ENCODE measurements at regions not wholly inside any gene's neighbourhood (a gene's known extent, or its start where the extent isn't known, plus 50 kb on each side); places are given as distances from the start of the nearest gene placed in this dataset.

DNA sequence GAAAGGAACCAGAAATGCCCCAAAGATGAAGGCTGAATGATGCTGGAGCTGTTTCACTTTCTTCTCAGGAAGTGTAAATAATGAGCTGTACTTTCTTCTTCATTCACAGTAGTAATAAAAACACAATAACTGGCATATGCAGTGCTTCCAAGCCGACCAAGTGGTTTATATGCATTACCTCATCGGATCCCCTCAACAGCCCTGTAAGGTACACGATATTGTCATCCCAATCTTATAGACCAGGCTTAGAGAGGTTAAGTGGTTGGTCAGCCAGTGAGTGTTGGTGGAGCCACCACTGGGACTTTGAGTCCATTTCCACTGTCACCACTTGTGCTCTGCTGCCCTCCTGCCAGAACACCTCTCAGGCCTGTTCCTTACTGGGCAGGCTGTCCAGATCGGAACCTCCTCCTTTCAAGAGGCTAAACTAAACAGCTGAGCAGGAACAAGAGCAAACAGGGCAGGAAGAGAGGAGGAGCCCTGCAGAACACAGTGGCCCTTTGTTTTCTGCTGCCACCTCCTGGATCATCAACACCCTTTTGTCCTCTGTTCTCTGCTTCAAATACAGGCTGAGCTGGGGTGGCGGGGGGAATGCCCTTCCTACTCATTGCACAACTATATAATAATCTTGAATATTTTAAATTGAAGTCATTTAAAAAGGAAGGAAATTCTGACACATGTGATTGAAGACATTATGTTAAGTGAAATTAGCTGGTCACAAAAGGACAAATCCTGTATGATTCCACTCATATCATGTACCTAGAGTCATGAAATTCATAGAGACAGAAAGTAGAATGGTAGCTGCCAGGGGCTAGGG lies 112.5 kb upstream of the ATP6AP2 start:
- Histone ChIP-seq H3K36me3 (ENCODE audit: control insufficient read depth, low read depth, low read length) (no peaks in the 10 kb centered on the region), H3K27ac (ENCODE audit: low read length) (no peak overlapping the region), H3K4me3 (ENCODE audit: low read length) (no peak overlapping the region), H3K9me3 (ENCODE audit: control insufficient read depth, low read depth, low read length) (no peaks in the 10 kb centered on the region), H3K27me3 (ENCODE audit: control insufficient read depth, insufficient read depth, low read length) (no peaks in the 10 kb centered on the region), H3K4me1 (ENCODE audit: control insufficient read depth, low read depth, low read length) (peaks cover 17% of the 10 kb centered on the region), H3K9ac (ENCODE audit: low read length) (no peak overlapping the region)

DNA sequence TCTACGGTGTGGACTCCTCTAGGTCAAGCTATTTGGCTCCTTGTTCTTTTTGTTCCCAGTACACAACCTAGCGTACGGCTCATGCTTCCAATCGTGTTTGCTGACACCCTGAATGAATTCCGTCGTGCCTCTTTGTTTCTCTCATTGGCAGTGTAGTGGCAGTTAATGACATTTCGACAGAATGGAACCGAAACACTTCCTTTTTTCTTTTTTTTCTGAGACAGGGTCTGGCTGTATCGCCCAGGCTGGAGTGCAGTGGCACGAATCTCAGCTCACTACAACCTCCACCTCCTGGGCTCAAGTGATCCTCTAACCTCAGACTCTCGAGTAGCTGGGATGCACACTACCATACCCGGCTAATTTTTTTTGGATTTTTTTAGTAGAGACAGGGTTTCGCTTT lies 113.3 kb upstream of the ATP6AP2 start:
- Histone ChIP-seq H3K9me3 (ENCODE audit: control insufficient read depth, low read depth, low read length) (no peaks in the 10 kb centered on the region), H3K36me3 (ENCODE audit: control insufficient read depth, low read depth, low read length) (no peaks in the 10 kb centered on the region), H3K4me3 (ENCODE audit: low read length) (no peak overlapping the region), H3K27ac (ENCODE audit: low read length) (no peak overlapping the region), H3K9ac (ENCODE audit: low read length) (no peak overlapping the region), H3K27me3 (ENCODE audit: control insufficient read depth, insufficient read depth, low read length) (no peaks in the 10 kb centered on the region), H3K4me1 (ENCODE audit: control insufficient read depth, low read depth, low read length) (peaks cover 18% of the 10 kb centered on the region)

DNA sequence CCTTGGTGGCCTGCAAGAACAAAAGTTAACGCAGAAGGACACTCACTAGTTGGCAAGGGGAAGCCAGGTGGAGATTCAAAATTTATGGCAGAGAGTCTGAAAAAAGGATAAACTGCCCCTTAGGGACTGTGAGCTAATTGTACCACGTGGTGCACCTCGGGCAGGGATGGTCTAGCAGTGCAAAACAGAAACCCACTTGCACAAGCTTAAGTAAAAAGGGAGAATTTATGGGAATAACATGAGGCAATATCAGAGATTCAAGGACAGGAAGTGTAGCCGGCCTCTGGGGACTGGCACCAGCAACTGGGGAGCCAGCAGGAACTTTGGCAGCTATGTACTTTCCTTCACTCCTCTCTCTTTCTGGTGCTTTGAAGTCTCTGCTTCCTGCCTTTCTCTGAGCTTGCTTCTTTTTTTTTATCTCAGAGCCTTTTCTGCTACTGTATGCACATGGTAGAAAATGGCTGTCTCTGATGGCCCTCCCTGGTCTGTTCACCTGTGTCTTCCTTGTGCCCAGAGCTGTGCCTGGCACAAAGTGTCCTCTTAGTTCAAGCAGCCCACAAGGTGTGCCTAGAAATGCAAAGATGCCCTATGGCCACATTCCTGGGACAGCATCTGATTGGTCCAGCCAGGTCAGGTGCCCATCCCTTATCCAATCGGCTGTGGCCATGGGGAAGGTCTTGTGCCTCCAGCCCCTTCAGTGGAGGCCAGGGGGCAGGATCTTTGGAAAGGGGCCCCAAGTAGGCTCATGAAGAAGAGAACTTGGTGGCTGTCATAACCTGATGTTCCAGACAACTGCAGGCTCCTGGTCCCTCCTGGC lies 114.8 kb upstream of the ATP6AP2 start:
- H3K4me3 ChIP-seq (ENCODE audit: low read length) = no peak overlapping the region
- no peaks in the 10 kb centered on the region for H3K27me3 ChIP-seq (ENCODE audit: control insufficient read depth, insufficient read depth, low read length)
- no peaks in the 10 kb centered on the region for H3K9me3 ChIP-seq (ENCODE audit: control insufficient read depth, low read depth, low read length)

DNA sequence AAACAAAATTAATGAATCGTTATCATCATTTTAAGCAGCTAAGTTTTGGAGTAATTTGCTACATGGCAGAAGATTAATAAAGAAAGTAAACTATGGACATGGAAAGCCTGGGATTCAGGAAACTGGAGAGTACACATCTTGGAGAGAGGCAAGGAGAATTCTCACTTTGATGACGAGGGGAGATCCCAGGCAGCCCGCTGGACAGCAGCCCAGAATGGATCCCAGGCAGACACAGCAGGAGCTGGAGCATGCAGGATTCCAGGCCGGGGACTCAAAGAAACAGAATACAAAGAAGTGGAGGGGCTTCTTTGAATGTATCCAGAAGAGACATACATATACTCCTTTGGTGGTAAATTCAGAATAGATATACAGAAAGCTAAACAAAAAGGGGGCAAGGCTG lies 118.0 kb upstream of the ATP6AP2 start:
- Histone ChIP-seq H3K4me3 (ENCODE audit: low read length) (no peak overlapping the region), H3K36me3 (ENCODE audit: control insufficient read depth, low read depth, low read length) (no peaks in the 10 kb centered on the region), H3K9ac (ENCODE audit: low read length) (no peak overlapping the region), H3K9me3 (ENCODE audit: control insufficient read depth, low read depth, low read length) (no peaks in the 10 kb centered on the region), H3K27ac (ENCODE audit: low read length) (no peak overlapping the region), H3K27me3 (ENCODE audit: control insufficient read depth, insufficient read depth, low read length) (no peaks in the 10 kb centered on the region), H3K4me1 (ENCODE audit: control insufficient read depth, low read depth, low read length) (peaks cover 16% of the 10 kb centered on the region)

More for the DNA sequence above, 114.8 kb upstream of the ATP6AP2 start:
- no peak overlapping the region for H3K27ac ChIP-seq (ENCODE audit: low read length)
- H3K9ac ChIP-seq (ENCODE audit: low read length) = no peak overlapping the region
- peaks cover 13% of the 10 kb centered on the region for H3K4me1 ChIP-seq (ENCODE audit: control insufficient read depth, low read depth, low read length)
- no peaks in the 10 kb centered on the region for H3K36me3 ChIP-seq (ENCODE audit: control insufficient read depth, low read depth, low read length)

DNA sequence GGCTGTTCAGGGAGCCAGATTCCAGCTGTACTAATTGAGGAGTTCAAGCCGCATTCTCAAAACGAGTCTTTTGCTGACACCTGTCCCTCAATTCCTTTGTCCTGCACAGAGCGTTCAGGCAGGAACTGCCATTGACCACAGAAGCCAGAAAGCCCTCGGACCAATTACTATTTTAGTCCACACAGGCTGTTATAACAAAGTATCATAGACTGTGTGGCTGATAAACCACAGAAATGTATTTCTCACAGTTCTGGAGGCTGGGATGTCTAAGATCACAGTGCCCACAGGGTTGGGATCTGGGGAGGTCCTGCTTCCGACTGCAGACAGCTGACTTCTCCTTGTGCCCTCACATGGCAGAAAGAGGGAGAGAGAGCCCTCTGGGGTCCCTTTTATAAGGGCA lies 119.8 kb upstream of the ATP6AP2 start:
- Histone ChIP-seq H3K27me3 (ENCODE audit: control insufficient read depth, insufficient read depth, low read length) (no peaks in the 10 kb centered on the region), H3K27ac (ENCODE audit: low read length) (no peak overlapping the region), H3K36me3 (ENCODE audit: control insufficient read depth, low read depth, low read length) (no peaks in the 10 kb centered on the region), H3K9me3 (ENCODE audit: control insufficient read depth, low read depth, low read length) (no peaks in the 10 kb centered on the region), H3K9ac (ENCODE audit: low read length) (no peak overlapping the region), H3K4me1 (ENCODE audit: control insufficient read depth, low read depth, low read length) (peaks cover 25% of the 10 kb centered on the region), H3K4me3 (ENCODE audit: low read length) (no peak overlapping the region)

DNA sequence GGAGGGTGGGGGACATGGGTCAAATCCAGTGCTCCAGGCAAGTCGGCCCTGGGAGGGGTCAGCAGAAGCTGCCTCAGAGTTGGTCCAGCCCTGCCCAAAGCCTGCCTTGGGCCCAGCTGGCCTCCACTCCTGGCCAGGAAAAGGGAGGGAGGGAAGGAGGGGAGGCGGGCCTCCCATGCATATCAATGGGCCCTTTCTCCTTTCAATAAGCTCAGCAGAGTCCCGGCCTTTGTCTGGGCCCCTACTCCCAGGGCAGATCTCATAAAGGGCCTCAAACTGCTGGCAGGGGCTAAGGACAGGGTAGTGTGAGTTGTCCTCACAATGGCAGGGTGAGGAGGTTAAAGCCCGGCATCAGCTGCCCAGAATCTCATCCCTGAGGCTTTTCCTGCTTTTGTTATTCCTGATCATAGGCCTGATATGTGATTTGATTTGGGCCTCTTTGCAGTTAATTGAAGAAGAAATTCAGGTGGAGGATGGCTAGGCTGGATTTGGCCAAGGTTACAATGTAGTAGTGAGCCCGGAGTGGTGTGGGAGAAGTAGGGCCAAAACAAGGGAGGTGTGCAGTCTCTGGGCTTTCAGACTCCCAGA lies 121.1 kb upstream of the ATP6AP2 start:
- Histone ChIP-seq H3K9me3 (ENCODE audit: control insufficient read depth, low read depth, low read length) (no peaks in the 10 kb centered on the region), H3K9ac (ENCODE audit: low read length) (no peak overlapping the region), H3K27me3 (ENCODE audit: control insufficient read depth, insufficient read depth, low read length) (no peaks in the 10 kb centered on the region), H3K4me3 (ENCODE audit: low read length) (peak overlapping the region; percentile 1), H3K27ac (ENCODE audit: low read length) (peak overlapping the region; percentile 25), H3K4me1 (ENCODE audit: control insufficient read depth, low read depth, low read length) (peaks cover 29% of the 10 kb centered on the region), H3K36me3 (ENCODE audit: control insufficient read depth, low read depth, low read length) (no peaks in the 10 kb centered on the region)

DNA sequence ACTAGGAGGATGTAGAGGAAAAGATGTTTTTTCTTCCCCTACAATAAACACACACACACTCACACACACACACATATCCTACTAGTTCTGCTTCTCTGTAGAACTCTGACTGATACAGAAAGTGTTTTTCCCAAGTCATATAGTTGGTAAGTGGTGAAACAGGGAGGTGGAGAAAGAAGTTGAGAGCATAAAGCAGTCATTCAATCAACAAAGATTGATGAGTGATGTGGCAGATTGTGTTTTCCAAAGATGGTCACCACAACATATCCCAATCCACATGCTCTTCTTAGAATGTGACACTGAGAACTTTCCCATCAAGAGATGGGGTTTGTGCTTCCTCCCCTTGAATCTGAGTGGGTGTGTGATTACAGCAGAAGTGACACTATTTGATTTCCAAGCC lies 123.4 kb upstream of the ATP6AP2 start:
- Histone ChIP-seq H3K36me3 (ENCODE audit: control insufficient read depth, low read depth, low read length) (no peaks in the 10 kb centered on the region), H3K27me3 (ENCODE audit: control insufficient read depth, insufficient read depth, low read length) (no peaks in the 10 kb centered on the region), H3K9ac (ENCODE audit: low read length) (no peak overlapping the region), H3K4me3 (ENCODE audit: low read length) (no peak overlapping the region), H3K27ac (ENCODE audit: low read length) (no peak overlapping the region), H3K9me3 (ENCODE audit: control insufficient read depth, low read depth, low read length) (no peaks in the 10 kb centered on the region), H3K4me1 (ENCODE audit: control insufficient read depth, low read depth, low read length) (peaks cover 23% of the 10 kb centered on the region)

DNA sequence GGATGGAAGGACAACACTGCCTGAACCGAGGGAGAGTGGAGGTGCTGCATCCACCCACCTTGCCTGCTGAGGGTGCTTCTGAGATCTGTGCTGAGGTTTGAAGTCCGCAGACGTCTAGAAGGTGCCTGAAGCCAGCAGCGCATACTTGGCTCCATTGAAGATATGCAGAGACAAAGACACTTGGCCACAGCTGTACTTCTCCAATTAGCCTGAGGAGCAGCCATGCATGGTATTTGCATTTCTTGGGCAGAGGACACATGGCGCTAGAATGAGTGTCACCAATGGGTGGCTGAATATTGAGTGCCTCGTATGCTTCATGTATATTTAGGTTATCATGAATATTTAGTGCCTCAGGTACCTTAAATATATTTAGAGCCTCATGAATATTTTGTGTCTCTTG lies 128.7 kb upstream of the ATP6AP2 start:
- no peak overlapping the region for H3K27ac ChIP-seq (ENCODE audit: low read length)
- H3K9me3 ChIP-seq (ENCODE audit: control insufficient read depth, low read depth, low read length) = no peaks in the 10 kb centered on the region
- H3K4me1 ChIP-seq (ENCODE audit: control insufficient read depth, low read depth, low read length) = peaks cover 9% of the 10 kb centered on the region
- H3K27me3 ChIP-seq (ENCODE audit: control insufficient read depth, insufficient read depth, low read length) = no peaks in the 10 kb centered on the region
- H3K9ac ChIP-seq (ENCODE audit: low read length) = no peak overlapping the region
- no peaks in the 10 kb centered on the region for H3K36me3 ChIP-seq (ENCODE audit: control insufficient read depth, low read depth, low read length)
- H3K4me3 ChIP-seq (ENCODE audit: low read length) = no peak overlapping the region

DNA sequence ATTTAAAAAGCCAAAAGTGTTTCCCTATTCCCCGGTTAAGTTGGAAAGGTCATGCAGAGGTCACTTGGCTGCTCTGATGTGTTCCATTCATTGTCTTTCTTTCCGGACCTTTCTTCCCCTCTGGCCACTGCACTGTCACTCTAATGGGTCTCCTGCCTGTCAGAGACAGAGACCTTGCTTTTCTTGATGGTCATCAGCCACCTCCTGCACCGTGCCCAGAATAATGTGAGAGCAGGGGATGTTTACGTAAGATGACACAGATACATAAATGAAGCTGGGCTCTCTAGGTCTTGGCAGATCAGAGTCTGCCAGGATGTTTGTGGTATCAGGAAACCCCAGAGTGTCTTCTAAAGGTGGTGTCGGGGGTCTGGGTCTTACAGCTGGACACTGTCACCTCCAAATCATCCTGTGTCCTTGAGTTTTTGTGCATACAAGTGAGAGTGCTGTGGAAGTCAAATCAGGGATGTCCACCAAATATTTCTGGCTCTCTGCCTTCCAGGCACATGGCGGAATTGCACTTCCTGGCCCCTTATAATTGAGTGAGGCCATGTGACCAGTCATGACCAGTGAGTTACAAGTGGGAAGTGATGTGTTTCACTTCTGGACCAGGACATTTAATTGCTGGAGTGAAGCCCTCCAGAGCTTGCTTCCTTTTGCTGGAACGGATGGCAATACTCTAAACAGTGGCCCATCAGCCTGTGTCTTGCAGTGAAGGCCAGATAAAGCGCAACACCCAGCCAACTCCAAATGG lies 130.6 kb upstream of the ATP6AP2 start:
- no peaks in the 10 kb centered on the region for H3K36me3 ChIP-seq (ENCODE audit: control insufficient read depth, low read depth, low read length)

DNA sequence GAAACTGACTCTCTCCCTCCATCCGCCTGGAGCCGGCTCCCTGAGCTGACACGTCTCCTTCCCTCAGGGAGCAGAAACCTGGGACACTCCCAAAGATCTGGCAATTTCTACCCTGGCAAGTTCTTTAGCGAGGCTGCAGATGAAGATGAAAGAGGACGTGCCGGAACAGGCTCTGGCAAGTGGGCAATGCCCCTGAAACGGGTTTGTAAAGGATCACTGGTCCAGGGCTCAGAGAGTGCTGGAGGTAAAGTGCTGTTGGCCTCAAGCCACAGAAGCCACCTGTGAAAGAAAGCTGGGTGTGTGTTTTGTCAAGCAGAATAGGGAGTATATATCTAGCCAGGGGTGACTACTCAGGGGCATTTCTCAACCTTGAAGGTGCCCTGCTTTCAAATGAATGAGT lies 131.4 kb upstream of the ATP6AP2 start:
- Histone ChIP-seq H3K9me3 (ENCODE audit: control insufficient read depth, low read depth, low read length) (no peaks in the 10 kb centered on the region), H3K4me1 (ENCODE audit: control insufficient read depth, low read depth, low read length) (no peaks in the 10 kb centered on the region), H3K9ac (ENCODE audit: low read length) (no peak overlapping the region), H3K4me3 (ENCODE audit: low read length) (no peak overlapping the region), H3K36me3 (ENCODE audit: control insufficient read depth, low read depth, low read length) (no peaks in the 10 kb centered on the region), H3K27me3 (ENCODE audit: control insufficient read depth, insufficient read depth, low read length) (no peaks in the 10 kb centered on the region), H3K27ac (ENCODE audit: low read length) (no peak overlapping the region)

More for the DNA sequence above, 130.6 kb upstream of the ATP6AP2 start:
- H3K27ac ChIP-seq (ENCODE audit: low read length) = no peak overlapping the region
- no peaks in the 10 kb centered on the region for H3K27me3 ChIP-seq (ENCODE audit: control insufficient read depth, insufficient read depth, low read length)
- no peak overlapping the region for H3K9ac ChIP-seq (ENCODE audit: low read length)
- no peak overlapping the region for H3K4me3 ChIP-seq (ENCODE audit: low read length)
- H3K9me3 ChIP-seq (ENCODE audit: control insufficient read depth, low read depth, low read length) = no peaks in the 10 kb centered on the region
- H3K4me1 ChIP-seq (ENCODE audit: control insufficient read depth, low read depth, low read length) = no peaks in the 10 kb centered on the region

DNA sequence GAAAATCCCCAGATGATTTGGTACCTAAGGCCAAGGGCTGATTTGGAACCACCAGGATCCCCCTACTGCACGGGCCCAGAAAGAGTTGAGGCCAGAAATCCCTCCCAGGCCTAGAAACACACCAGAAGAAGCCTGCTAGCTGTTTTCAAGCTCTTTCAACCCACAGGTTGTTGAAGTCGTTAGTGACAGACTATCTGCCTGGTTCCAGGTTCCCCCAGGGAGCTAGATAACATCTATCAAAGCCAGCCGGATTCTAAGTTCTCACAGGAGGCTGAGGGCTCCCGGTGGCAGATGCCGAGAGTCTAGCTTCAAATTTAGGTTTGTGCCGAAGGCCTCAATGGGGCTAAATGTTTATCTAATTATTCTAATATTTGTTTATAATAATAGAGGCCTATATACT lies 132.0 kb upstream of the ATP6AP2 start:
- no peaks in the 10 kb centered on the region for H3K4me1 ChIP-seq (ENCODE audit: control insufficient read depth, low read depth, low read length)
- no peaks in the 10 kb centered on the region for H3K9me3 ChIP-seq (ENCODE audit: control insufficient read depth, low read depth, low read length)
- H3K9ac ChIP-seq (ENCODE audit: low read length) = no peak overlapping the region
- no peaks in the 10 kb centered on the region for H3K36me3 ChIP-seq (ENCODE audit: control insufficient read depth, low read depth, low read length)
- no peaks in the 10 kb centered on the region for H3K27me3 ChIP-seq (ENCODE audit: control insufficient read depth, insufficient read depth, low read length)
- H3K27ac ChIP-seq (ENCODE audit: low read length) = no peak overlapping the region
- H3K4me3 ChIP-seq (ENCODE audit: low read length) = no peak overlapping the region
